CD14-positive monocyte (primary cell): ENCODE measurements at regions not wholly inside any gene's neighbourhood (a gene's known extent, or its start where the extent isn't known, plus 50 kb on each side); places are given as distances from the start of the nearest gene placed in this dataset.

Source experiments
- DNase-seq, 3 donors: peaks; one replicate each; pipeline ENCODE4 v3.0.0-alpha.2; 2011 to 2022
- H2AFZ ChIP-seq: 2 replicates; pipeline ENCODE4 v1.6.0; 2012; ENCODE audit warnings: mild to moderate bottlenecking, low read depth, low read length, inconsistent platforms; ENCODE audit not compliant: insufficient read depth, poor library complexity, severe bottlenecking
- H3K27ac ChIP-seq, 2 donors: 1 replicate in 1 of 2; 2 replicates in 1 of 2; pipeline ENCODE4 v1.5.1; 2012 to 2013; ENCODE audit warnings: low read length in 2 of 2, control low read depth in 1 of 2, inconsistent platforms in 1 of 2, low read depth in 1 of 2, mild to moderate bottlenecking in 1 of 2
- H3K27me3 ChIP-seq, 2 donors: one replicate each; pipeline versions ENCODE4 v1.6.0 to v1.6.1; 2011 to 2013; ENCODE audit warnings: low read length in 2 of 2; ENCODE audit not compliant: control insufficient read depth in 2 of 2, insufficient read depth in 2 of 2
- H3K36me3 ChIP-seq, 2 donors: replicated peaks in 1 of 2; 1 replicate in 1 of 2; 2 replicates in 1 of 2; pipeline versions ENCODE4 v1.5.1 to v1.6.1; 2012 to 2013; ENCODE audit warnings: low read length in 2 of 2, control low read depth in 1 of 2, inconsistent platforms in 1 of 2, mild to moderate bottlenecking in 1 of 2; ENCODE audit not compliant: insufficient read depth in 2 of 2, control insufficient read depth in 1 of 2
- H3K4me1 ChIP-seq, 2 donors: 1 replicate in 1 of 2; 2 replicates in 1 of 2; pipeline versions ENCODE4 v1.5.1 to v1.6.1; 2012 to 2013; ENCODE audit warnings: low read length in 2 of 2, control low read depth in 1 of 2, inconsistent platforms in 1 of 2, mild to moderate bottlenecking in 1 of 2, moderate library complexity in 1 of 2; ENCODE audit not compliant: insufficient read depth in 2 of 2, control insufficient read depth in 1 of 2
- H3K4me2 ChIP-seq: replicated peaks from 2 replicates; pipeline ENCODE3; 2012; ENCODE audit warnings: low read length, moderate library complexity, mild to moderate bottlenecking; ENCODE audit not compliant: poor library complexity, severe bottlenecking; ENCODE audit errors: extremely low read depth
- H3K4me3 ChIP-seq, 3 experiments: fragments of 200-600 bp in 1 of 3; sonication (generic) in 1 of 3; replicated peaks in 1 of 3; 1 replicate in 2 of 3; 2 replicates in 1 of 3; pipeline ENCODE4 v1.5.1; 2011 to 2013; ENCODE audit warnings: low read length in 3 of 3, mild to moderate bottlenecking in 3 of 3, control low read depth in 2 of 3, low read depth in 2 of 3, inconsistent platforms in 1 of 3, moderate library complexity in 1 of 3
- H3K79me2 ChIP-seq: 2 replicates; pipeline ENCODE4 v1.6.0; 2012; ENCODE audit warnings: mild to moderate bottlenecking, control low read depth, inconsistent platforms, low read length, moderate library complexity; ENCODE audit not compliant: insufficient read depth
- H3K9ac ChIP-seq: 2 replicates; pipeline ENCODE4 v1.6.0; 2017; ENCODE audit warnings: low read length, mild to moderate bottlenecking; ENCODE audit not compliant: insufficient read depth, poor library complexity, severe bottlenecking
- H3K9me3 ChIP-seq, 2 donors: replicated peaks in 1 of 2; 1 replicate in 1 of 2; 2 replicates in 1 of 2; pipeline versions ENCODE4 v1.5.1 to v1.6.1; 2012 to 2013; ENCODE audit warnings: low read length in 2 of 2, control low read depth in 1 of 2; ENCODE audit not compliant: control insufficient read depth in 1 of 2, insufficient read depth in 1 of 2
- H4K20me1 ChIP-seq: 2 replicates; pipeline ENCODE4 v1.6.0; 2012; ENCODE audit warnings: mild to moderate bottlenecking, low read length, control low read depth, moderate library complexity; ENCODE audit not compliant: insufficient read depth
- H3K27ac Mint-ChIP-seq, 7 donors: one replicate each; pipeline ENCODE4 v1.8.0; 2020; ENCODE audit warnings: mild to moderate bottlenecking in 7 of 7, mixed read lengths in 7 of 7, moderate library complexity in 6 of 7, inconsistent platforms in 2 of 7
- H3K27me3 Mint-ChIP-seq, 3 donors: one replicate each; pipeline ENCODE4 v1.8.0; 2021 to 2022; ENCODE audit warnings: low read depth in 3 of 3, mild to moderate bottlenecking in 3 of 3, mixed read lengths in 3 of 3, moderate library complexity in 3 of 3, inconsistent platforms in 1 of 3
- H3K36me3 Mint-ChIP-seq, 2 donors: one replicate each; pipeline ENCODE4 v1.8.0; 2020; ENCODE audit warnings: mixed read lengths in 2 of 2, inconsistent platforms in 1 of 2, mild to moderate bottlenecking in 1 of 2
- H3K4me1 Mint-ChIP-seq: one replicate; pipeline ENCODE4 v1.8.0; 2020; ENCODE audit warnings: mild to moderate bottlenecking, mixed read lengths
- H3K4me3 Mint-ChIP-seq, 2 donors: one replicate each; pipeline ENCODE4 v1.8.0; 2020; ENCODE audit warnings: mild to moderate bottlenecking in 2 of 2, mixed read lengths in 2 of 2, moderate library complexity in 1 of 2
- H3K9me3 Mint-ChIP-seq, 7 donors: one replicate each; pipeline ENCODE4 v1.8.0; 2020 to 2022; ENCODE audit warnings: mixed read lengths in 7 of 7, mild to moderate bottlenecking in 6 of 7, moderate library complexity in 6 of 7, inconsistent platforms in 2 of 7
- WGBS: methylation state at CpG from one replicate; pipeline ENCODE4 v1.1.5; 2013; ENCODE audit warnings: missing lambda C conversion rate; ENCODE audit not compliant: insufficient coverage; 5-methylcytosine and 5-hydroxymethylcytosine counted together
- intact Hi-C, 2 donors: fragments of 100-400 bp; cut with micrococcal nuclease; formaldehyde crosslinking; loops; one replicate each; pipeline versions ENCODE4 v1.15.0 to v1.15.1; 2023
- TF ChIP-seq, protein P1 (sequence below): fragments of 200-600 bp; IDR thresholded peaks from one replicate; pipeline ENCODE4 v1.8.0; 2022; ENCODE audit warnings: antibody characterized with exemption, mild to moderate bottlenecking

DNA sequence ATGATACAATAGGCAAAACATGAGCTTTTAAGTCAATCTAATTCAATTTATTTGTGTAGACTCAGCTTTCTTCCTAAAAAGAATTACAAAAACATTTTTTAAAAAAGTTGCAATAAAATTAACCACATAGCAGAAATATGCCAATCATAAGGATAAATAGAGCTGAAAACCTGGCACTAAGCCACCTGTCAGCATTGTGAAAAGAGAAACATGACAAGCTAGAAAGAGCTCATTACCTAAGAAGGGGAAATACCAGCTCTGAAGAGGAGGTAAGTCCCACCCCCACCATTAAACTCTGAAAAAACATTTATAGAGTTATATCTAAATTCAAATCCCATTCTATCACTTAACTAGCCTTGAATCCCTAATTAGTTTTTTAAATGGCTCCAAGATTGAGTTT, 372.9 kb downstream of the OSTF1 start:
- H3K79me2 ChIP-seq, result no peaks in the 10 kb centered on the region
- Mint-ChIP-seq H3K27ac (no peak overlapping the region), H3K36me3 (no peaks in the 10 kb centered on the region), H3K4me1 (peaks cover 2% of the 10 kb centered on the region), H3K9me3 (peaks cover 0 to 3% (median 0%) of the 10 kb centered on the region in 7 donors), H3K27me3 (peaks cover 0 to 4% (median 0%) of the 10 kb centered on the region in 3 donors), H3K4me3 (no peak overlapping the region)
- H3K4me2 ChIP-seq, result no peak overlapping the region
- no peak for DNase-seq
- intact Hi-C loops, result loop anchor here in 1 of 2 donors (1.0 kb wide), 1 partner anchor 20 kb away; no protein-coding TSS in a partner anchor
- no peak overlapping the region for H3K4me3 ChIP-seq
- no peaks in the 10 kb centered on the region for H3K36me3 ChIP-seq
- peaks cover 0 to under 1% of the 10 kb centered on the region in 2 donors for H3K4me1 ChIP-seq
- TF ChIP-seq, protein P1, sequence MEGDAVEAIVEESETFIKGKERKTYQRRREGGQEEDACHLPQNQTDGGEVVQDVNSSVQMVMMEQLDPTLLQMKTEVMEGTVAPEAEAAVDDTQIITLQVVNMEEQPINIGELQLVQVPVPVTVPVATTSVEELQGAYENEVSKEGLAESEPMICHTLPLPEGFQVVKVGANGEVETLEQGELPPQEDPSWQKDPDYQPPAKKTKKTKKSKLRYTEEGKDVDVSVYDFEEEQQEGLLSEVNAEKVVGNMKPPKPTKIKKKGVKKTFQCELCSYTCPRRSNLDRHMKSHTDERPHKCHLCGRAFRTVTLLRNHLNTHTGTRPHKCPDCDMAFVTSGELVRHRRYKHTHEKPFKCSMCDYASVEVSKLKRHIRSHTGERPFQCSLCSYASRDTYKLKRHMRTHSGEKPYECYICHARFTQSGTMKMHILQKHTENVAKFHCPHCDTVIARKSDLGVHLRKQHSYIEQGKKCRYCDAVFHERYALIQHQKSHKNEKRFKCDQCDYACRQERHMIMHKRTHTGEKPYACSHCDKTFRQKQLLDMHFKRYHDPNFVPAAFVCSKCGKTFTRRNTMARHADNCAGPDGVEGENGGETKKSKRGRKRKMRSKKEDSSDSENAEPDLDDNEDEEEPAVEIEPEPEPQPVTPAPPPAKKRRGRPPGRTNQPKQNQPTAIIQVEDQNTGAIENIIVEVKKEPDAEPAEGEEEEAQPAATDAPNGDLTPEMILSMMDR, result no peak
- H3K27me3 ChIP-seq, result no peaks in the 10 kb centered on the region
- no peaks in the 10 kb centered on the region for H4K20me1 ChIP-seq
- H3K9me3 ChIP-seq, result no peaks in the 10 kb centered on the region
- H2AFZ ChIP-seq, result no peak overlapping the region
- H3K27ac ChIP-seq, result no peak overlapping the region
- H3K9ac ChIP-seq, result no peak overlapping the region

DNA sequence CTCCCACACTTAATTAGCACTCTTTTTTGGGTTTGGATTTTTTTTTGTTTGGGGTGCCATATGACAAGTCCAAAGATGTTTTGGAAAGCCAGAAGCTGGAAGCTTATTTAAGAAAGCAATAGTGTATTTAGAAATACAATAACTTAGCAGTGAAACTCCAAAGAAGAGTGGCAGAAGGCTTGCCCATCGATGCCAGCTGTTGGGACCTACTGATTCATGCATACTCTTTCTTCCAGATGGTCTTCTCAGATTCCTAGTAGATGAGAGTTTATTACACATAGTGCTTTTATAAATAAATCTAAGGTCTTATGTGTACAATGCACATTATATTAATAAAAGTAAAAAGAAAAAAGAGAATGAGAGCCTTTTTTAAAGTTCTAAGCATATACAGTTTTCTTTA, 374.6 kb downstream of the OSTF1 start:
- Histone ChIP-seq H3K4me1 (no peaks in the 10 kb centered on the region), H2AFZ (no peak overlapping the region), H3K27ac (no peak overlapping the region), H3K36me3 (no peaks in the 10 kb centered on the region), H3K79me2 (no peaks in the 10 kb centered on the region), H4K20me1 (no peaks in the 10 kb centered on the region), H3K27me3 (no peaks in the 10 kb centered on the region), H3K9me3 (no peaks in the 10 kb centered on the region), H3K4me2 (no peak overlapping the region), H3K4me3 (no peak overlapping the region), H3K9ac (no peak overlapping the region)
- Mint-ChIP-seq H3K4me1 (no peaks in the 10 kb centered on the region), H3K9me3 (peaks cover 0 to 3% (median 0%) of the 10 kb centered on the region in 7 donors), H3K27me3 (peaks cover 0 to 4% (median 0%) of the 10 kb centered on the region in 3 donors), H3K4me3 (no peak overlapping the region), H3K27ac (no peak overlapping the region), H3K36me3 (no peaks in the 10 kb centered on the region)
- WGBS, result no CpG with 5 or more reads among the region's 1 CpG
- intact Hi-C loops, result no loop called here
- no peak for DNase-seq
- TF ChIP-seq, protein P1, result no peak
